Fibroblast of gingiva (primary cell): ENCODE measurements at regions not wholly inside any gene's neighbourhood (a gene's known extent, or its start where the extent isn't known, plus 50 kb on each side); places are given as distances from the start of the nearest gene placed in this dataset.
"Not testable (repeated sequence)": the region's sequence is repeated elsewhere in the genome, so short reads cannot be mapped to it uniquely, and the experiment has no call there.

Experiments used
- DNase-seq: peaks from one replicate; pipeline ENCODE4 v3.0.0-alpha.2; 2011; ENCODE audit warnings: low read depth

GRCh38 chr4:125262502-125262901, 52.3 kb upstream of the FAT4 start:
- DNase-seq: no peak

GRCh38 chr4:125262079-125262478, 52.7 kb upstream of the FAT4 start:
- DNase-seq: no peak

GRCh38 chr4:125254106-125254505, 60.6 kb upstream of the FAT4 start:
- peak; percentile 79 for DNase-seq

GRCh38 chr4:125244848-125245450, 69.8 kb upstream of the FAT4 start:
- no peak for DNase-seq

GRCh38 chr4:125243789-125244397, 70.9 kb upstream of the FAT4 start:
- no peak for DNase-seq

GRCh38 chr4:125235971-125236370, 78.8 kb upstream of the FAT4 start:
- no peak for DNase-seq

GRCh38 chr4:125231661-125232060, 83.1 kb upstream of the FAT4 start:
- no peak for DNase-seq

GRCh38 chr4:125229596-125230058, 85.1 kb upstream of the FAT4 start:
- no peak for DNase-seq

- DNase-seq: no peak
Measured at GRCh38 chr4:125225806-125226205, 88.9 kb upstream of the FAT4 start.

GRCh38 chr4:125200556-125200955, 114.2 kb upstream of the FAT4 start:
- DNase-seq: no peak

GRCh38 chr4:125198916-125199315, 115.8 kb upstream of the FAT4 start:
- peak; percentile 6 for DNase-seq

GRCh38 chr4:125191874-125192459, 122.8 kb upstream of the FAT4 start:
- DNase-seq: not testable (repeated sequence)

GRCh38 chr4:125191232-125191631, 123.5 kb upstream of the FAT4 start:
- peak; percentile 12 for DNase-seq

GRCh38 chr4:125187226-125188176, 127.3 kb upstream of the FAT4 start:
- peak; percentile 96 for DNase-seq

GRCh38 chr4:125184116-125184515, 130.6 kb upstream of the FAT4 start:
- no peak for DNase-seq

- DNase-seq: no peak
Measured at GRCh38 chr4:125181804-125182203, 133.0 kb upstream of the FAT4 start.

GRCh38 chr4:125179727-125180126, 135.0 kb upstream of the FAT4 start:
- no peak for DNase-seq

GRCh38 chr4:125169192-125169591, 145.6 kb upstream of the FAT4 start:
- no peak for DNase-seq

GRCh38 chr4:125168531-125168930, 146.2 kb upstream of the FAT4 start:
- DNase-seq: no peak

- DNase-seq: not testable (repeated sequence)
Measured at GRCh38 chr4:125166012-125166411, 148.7 kb upstream of the FAT4 start.

- no peak for DNase-seq
Measured at GRCh38 chr4:125159001-125159400, 155.8 kb upstream of the FAT4 start.

GRCh38 chr4:125155251-125155650, 159.5 kb upstream of the FAT4 start:
- DNase-seq: no peak
